Activated CD4-positive, alpha-beta T cell treated with anti-CD3 and anti-CD28 coated beads for 48 hours (primary cell): ENCODE measurements at regions not wholly inside any gene's neighbourhood (a gene's known extent, or its start where the extent isn't known, plus 50 kb on each side); places are given as distances from the start of the nearest gene placed in this dataset.

Experiments
- DNase-seq: peaks from one replicate; pipeline ENCODE4 v3.0.0-alpha.2; 2020

DNA sequence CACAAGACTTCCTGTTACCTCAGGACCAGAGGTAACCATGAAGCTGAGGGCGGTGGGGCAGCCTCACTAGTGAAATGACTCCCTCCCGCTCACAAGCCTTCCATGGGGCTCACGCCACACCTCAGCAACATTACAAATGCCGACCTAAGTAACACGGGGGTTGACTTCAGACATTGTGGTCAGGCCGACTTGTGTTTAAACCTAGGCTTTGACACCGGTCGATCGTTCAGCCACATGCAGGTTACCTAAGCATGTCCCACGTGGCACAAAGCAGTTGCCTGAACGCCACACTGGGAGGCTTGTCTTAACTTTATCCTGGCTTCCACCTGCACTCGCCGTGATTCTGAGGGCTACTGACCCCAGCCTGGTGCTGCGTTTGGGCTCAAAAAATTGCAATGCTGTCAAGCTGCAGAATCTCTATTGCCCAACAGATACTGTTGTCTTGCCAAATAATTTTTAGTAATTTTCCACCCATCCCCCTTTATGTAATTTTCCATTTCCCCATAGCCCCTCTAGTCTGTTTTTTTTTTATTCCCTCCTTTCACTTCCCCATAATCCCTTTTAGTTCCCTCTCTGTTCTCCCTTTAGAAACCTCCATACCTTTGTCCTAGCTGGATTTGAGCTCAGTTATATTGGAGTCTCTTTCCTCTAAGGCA is 158.6 kb upstream of the RGMA start:
- peak; percentile 26 for DNase-seq

DNA sequence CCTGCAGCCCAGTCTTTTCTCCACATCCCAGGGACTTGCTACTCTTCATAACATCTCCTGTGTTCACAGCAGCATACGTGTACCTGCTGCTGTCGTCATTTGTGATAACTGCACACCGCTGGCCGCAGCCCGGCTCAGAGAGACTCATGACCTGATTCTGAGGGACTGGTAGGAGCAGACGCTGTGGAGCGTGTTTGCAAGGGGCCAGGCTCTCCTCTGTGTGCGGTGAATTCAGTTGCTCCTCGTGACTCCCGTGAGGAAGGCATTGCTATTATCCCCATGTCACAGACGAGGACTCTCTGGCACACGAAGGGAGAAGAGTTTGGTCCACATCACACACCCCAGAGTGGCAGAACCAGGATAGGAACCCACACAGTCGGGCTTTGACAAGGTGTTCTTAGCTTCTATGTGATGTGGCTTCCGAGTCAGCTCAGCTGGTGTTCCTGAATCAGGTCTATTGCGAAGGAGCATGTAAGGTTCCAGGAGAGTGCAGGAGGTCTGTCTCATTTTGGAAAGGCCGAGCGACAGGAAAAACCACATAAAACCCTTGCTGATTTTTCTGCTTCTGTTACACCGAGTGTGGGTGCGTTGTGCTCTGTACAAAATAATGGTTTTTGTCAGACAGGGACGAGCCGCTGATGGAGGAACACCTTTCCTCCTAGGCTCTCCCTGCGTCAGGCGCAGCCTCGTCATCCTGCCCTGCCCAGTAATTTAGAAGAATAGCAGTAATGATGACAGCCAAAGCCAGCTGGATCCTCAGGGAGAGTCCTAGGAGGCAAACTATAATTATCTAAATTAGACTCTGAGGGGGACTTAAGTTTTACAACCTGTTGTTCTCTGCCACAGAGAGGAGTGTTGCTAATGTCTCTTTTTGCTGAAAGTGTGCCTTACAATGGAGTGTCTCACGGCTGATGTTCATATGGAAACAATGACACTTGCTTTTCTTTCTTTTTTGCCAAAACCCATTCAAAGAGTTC is 157.5 kb upstream of the RGMA start:
- DNase-seq, result no peak

- no peak for DNase-seq
Measured at GRCh38 chr15:93245661-93246042, 156.6 kb upstream of the RGMA start.

DNA sequence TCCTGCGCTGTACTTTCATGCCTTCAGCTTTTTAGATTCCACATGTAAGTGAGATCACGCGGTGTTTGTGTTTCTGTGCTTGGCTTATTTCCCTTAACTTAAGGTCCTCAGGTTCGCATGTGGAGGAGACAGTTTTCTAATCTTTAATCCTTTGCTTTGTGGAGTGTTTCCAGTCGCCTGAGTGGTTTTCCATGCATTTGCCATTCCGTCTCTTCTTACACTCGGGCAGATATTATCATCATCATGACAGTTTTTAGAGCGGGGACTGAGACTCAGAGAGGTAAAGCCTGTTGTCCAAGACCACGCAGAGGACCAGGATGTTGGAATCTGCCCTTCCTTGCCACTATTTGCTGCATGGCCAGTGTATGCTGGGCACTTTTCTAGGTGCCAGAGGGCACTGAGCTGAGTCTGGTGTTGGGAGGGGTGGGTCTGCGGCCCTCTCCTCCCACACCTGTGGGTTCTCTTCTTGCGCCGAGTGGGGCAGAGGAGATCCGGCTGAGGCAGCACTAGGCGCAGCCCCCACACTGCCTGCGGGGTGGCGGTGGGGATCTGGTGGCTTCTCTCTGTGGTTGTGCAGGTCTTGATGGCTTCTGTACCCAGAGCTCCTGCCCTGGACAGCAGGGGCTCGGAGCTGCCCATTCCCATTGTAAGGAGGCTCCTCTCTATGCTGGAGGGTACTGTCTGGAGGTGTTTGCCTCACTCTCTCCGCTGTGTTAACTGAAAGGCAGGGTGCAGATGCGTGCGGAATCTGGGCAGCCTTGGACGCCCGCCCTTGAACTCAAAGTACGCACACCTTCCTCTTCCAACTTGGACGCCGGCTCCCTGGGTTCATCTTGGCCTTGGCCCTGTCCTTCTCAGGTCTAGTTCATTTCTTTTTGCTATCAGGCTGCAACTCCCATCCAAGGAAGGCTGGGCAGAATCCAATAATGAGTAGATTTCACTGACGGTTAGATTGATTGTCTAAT is 156.0 kb upstream of the RGMA start:
- no peak for DNase-seq

- no peak for DNase-seq
Measured at GRCh38 chr15:93243573-93243972, 154.6 kb upstream of the RGMA start.

- no peak for DNase-seq
Measured at GRCh38 chr15:93241696-93242585, 152.9 kb upstream of the RGMA start.

- DNase-seq, result no peak
Measured at GRCh38 chr15:93239993-93240392, 151.0 kb upstream of the RGMA start.

DNA sequence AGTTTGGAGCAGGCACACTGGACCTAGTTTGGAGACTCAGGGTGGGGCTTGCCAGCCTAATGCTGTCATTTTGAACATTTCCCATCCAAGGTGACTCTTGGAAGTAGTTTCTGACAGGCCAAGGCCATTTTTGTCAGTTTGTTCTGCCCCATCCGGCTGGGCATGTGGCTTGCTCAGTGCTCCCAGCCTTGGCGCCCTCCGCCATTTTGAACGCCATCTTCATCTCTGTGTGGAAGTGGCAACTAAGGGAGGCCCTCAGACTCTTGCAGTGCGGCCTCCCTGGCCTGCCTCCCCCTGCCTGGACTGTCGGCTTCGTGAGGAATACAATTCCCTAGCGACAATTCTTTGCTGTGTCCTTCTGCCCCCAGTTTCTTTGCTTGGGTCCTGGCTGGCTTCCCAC is 150.6 kb upstream of the RGMA start:
- DNase-seq, result no peak

DNA sequence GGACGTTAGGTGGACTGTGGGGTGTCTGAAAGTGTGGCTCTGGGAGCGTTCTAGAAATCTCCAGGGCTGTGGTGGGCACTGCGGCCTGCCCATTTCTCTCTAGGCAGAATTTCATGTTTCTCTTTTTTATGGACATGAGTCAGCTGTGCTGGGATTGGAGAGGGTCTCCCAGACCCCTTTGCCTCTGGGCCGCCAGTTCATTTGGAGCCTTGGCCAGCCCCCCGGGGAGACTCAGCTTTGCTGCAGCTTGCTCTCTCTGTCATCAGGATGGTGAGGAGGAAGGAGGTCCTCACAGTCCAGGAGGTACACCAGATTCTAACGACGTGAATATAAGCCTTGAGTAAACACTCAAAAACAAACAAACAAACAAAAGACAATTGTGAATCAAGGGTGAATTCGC is 149.6 kb upstream of the RGMA start:
- DNase-seq, result no peak

GRCh38 chr15:93235926-93236780 is 147.1 kb upstream of the RGMA start:
- no peak for DNase-seq

DNA sequence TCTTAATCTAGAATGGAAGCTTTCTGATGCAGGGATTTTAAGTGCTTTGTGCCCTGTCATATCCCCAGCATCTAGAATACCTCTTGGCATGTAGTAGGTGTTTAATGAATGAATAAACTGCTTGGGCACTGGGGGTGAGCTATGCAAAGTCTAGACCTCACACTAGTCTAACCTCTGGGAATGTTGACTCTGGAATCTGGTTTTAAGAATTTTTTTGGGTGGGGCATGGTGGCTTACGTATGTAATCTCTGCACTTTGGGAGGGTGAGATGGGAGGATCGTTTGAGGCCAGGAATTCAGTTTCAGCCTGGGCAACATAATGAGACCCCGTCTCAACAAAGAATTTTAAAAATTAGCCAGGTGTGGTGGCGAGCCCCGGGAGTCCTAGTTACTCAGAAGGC is 146.3 kb upstream of the RGMA start:
- no peak for DNase-seq

DNA sequence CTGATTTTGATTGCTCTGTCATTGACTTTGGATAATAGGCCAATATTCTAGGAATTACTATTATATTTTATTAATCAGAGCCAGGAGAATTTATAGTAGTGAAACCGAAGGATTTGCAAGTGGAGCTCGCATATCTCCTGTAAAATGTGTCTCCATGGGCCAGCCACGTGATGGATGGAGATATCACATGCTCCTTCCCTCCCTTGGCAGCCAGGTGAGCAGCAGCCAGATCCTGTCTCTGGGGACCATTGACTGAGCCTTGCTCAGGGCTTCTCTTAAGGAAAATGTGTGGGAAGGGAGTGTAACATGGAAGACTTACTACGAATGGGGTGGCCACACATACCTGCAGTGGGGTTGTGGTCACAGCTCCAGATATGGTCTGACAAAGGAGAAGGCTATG is 144.7 kb upstream of the RGMA start:
- DNase-seq, result no peak

DNA sequence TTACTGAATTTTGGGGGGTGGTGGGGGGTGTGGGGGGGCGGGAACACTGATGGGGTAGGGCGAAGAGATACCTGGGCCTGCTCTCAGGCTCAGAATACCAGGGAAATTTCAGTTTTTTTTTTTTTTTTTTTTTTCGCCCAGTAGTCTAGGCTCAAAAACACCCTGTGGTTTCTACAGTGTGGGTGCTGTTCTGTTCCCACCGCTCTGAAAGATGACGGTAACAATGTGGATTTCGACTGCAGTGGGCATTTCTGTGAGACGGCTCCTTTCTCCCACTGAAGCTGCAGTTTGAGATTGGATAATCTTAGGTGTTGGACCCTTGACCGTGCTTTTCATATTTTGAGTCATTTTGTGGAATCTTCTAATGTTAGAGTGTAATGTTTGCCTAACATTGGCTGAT is 143.8 kb upstream of the RGMA start:
- DNase-seq, result no peak

GRCh38 chr15:93231994-93232393 is 143.0 kb upstream of the RGMA start:
- no peak for DNase-seq

- DNase-seq, result no peak
Measured at GRCh38 chr15:93231261-93231925, 142.4 kb upstream of the RGMA start.

GRCh38 chr15:93228546-93228945 is 139.5 kb upstream of the RGMA start:
- DNase-seq, result no peak

GRCh38 chr15:93223803-93224202 is 134.8 kb upstream of the RGMA start:
- no peak for DNase-seq

DNA sequence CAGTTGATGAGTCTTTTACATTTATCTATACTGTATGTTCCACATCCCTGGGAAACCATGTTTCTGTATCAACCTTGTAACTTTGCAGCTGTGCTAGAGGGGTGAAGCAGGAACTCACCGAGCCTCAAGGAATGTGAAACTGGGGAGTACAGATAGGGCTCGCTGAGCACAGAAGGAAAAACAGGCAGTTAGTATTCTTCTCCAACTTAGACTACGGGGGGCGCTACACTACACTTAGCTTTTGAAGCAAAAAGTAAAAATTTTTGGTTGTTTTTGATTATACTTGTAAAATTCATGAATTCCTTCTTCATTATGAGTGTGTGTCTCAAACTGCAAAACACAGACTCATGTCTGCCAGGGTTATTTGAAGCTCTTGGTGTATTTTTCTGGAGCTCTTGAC is 132.7 kb upstream of the RGMA start:
- no peak for DNase-seq

DNA sequence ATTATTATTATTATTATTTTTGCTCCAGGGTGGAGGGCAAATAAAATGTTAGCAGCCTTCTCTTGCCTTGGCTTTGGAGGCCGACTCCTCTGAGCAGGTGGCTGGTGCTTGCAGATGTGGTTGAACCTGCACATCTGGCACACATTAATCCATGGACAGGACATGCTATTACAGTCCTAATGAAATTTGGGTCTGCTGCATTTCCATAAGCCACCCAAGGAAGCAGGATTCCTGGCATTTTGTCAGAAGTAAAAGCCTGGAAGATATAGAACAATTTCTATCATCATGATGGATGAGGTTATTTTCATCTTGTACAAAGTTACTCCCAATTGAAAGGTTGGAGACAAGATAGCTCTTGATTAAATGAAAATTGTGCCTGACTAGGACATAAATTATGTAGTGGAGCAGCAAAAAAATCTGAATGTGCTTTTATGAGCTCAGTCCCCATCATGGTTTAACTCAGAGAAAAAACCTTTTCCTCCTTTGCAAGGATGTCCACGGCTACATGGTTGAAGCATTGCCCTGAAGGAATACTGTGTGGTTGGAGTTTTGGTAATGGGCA is 130.9 kb upstream of the RGMA start:
- DNase-seq, result no peak

- no peak for DNase-seq
Measured at GRCh38 chr15:93217343-93217742, 128.3 kb upstream of the RGMA start.
